Liver (tissue), 8 donors: ENCODE measurements at regions not wholly inside any gene's neighbourhood (a gene's known extent, or its start where the extent isn't known, plus 50 kb on each side); places are given as distances from the start of the nearest gene placed in this dataset.

ENCODE experiments used
- DNase-seq: peaks from one replicate; pipeline ENCODE4 v3.0.0-alpha.2; 2017; ENCODE audit warnings: low spot score
- H3K27ac ChIP-seq, 2 donors: one replicate each; pipeline ENCODE4 v1.7.0; 2013; ENCODE audit warnings: inconsistent platforms in 2 of 2, low read length in 2 of 2, control low read depth in 1 of 2, low read depth in 1 of 2, mild to moderate bottlenecking in 1 of 2
- H3K27me3 ChIP-seq, 4 donors: one replicate each; pipeline versions ENCODE4 v1.6.1 to v1.7.0; 2013; ENCODE audit warnings: low read length in 3 of 4, inconsistent platforms in 1 of 4, mild to moderate bottlenecking in 1 of 4, moderate library complexity in 1 of 4; ENCODE audit not compliant: control insufficient read depth in 4 of 4, insufficient read depth in 4 of 4
- H3K36me3 ChIP-seq, 4 donors: one replicate each; pipeline versions ENCODE4 v1.6.1 to v1.7.0; 2013; ENCODE audit warnings: low read length in 3 of 4, mild to moderate bottlenecking in 3 of 4, low read depth in 1 of 4, moderate library complexity in 1 of 4; ENCODE audit not compliant: control insufficient read depth in 4 of 4, insufficient read depth in 3 of 4
- H3K4me1 ChIP-seq, 4 donors: one replicate each; pipeline versions ENCODE4 v1.6.1 to v1.7.0; 2013; ENCODE audit warnings: low read length in 3 of 4, mild to moderate bottlenecking in 3 of 4, moderate library complexity in 1 of 4; ENCODE audit not compliant: control insufficient read depth in 4 of 4, insufficient read depth in 4 of 4
- H3K4me3 ChIP-seq, 3 donors: one replicate each; pipeline versions ENCODE4 v1.6.1 to v1.7.0; 2013; ENCODE audit warnings: low read length in 3 of 3, control low read depth in 1 of 3, low read depth in 1 of 3, mild to moderate bottlenecking in 1 of 3
- H3K9ac ChIP-seq, 2 donors: one replicate each; pipeline ENCODE4 v1.7.0; 2013; ENCODE audit warnings: low read length in 2 of 2, mild to moderate bottlenecking in 2 of 2, moderate library complexity in 2 of 2, control low read depth in 1 of 2, low read depth in 1 of 2
- H3K9me3 ChIP-seq, 4 donors: one replicate each; pipeline versions ENCODE4 v1.6.1 to v1.7.0; 2013; ENCODE audit warnings: low read length in 3 of 4; ENCODE audit not compliant: control insufficient read depth in 4 of 4
- EGR1 ChIP-seq, 2 donors: IDR thresholded peaks; 2 replicates each; pipeline ENCODE4 v1.6.1; 2016 to 2018; ENCODE audit warnings: antibody characterized with exemption in 2 of 2, low read depth in 2 of 2
- FOXA1 ChIP-seq: IDR thresholded peaks from 2 replicates; pipeline ENCODE4 v1.6.1; 2016; ENCODE audit warnings: antibody characterized with exemption
- FOXA2 ChIP-seq: IDR thresholded peaks from 2 replicates; pipeline ENCODE4 v1.6.1; 2016; ENCODE audit warnings: antibody characterized with exemption
- GABPA ChIP-seq, 2 donors: IDR thresholded peaks in 1 of 2; conservative IDR thresholded peaks in 1 of 2; 2 replicates each; pipeline ENCODE4 v1.6.1; 2016; ENCODE audit warnings: antibody characterized with exemption in 2 of 2, mild to moderate bottlenecking in 1 of 2, moderate library complexity in 1 of 2
- HNF4A ChIP-seq, 2 donors: conservative IDR thresholded peaks; 2 replicates each; pipeline ENCODE4 v1.6.1; 2016; ENCODE audit warnings: antibody characterized with exemption in 2 of 2, mild to moderate bottlenecking in 2 of 2
- HNF4G ChIP-seq: IDR thresholded peaks from 2 replicates; pipeline ENCODE4 v1.6.1; 2016; ENCODE audit warnings: antibody characterized with exemption
- JUND ChIP-seq, 2 donors: IDR thresholded peaks; 2 replicates each; pipeline ENCODE4 v1.6.1; 2016; ENCODE audit warnings: antibody characterized with exemption in 2 of 2
- NR2F2 ChIP-seq: IDR thresholded peaks from 2 replicates; pipeline ENCODE4 v1.6.1; 2016; ENCODE audit warnings: antibody characterized with exemption
- RAD21 ChIP-seq, 2 donors: IDR thresholded peaks; 2 replicates each; pipeline ENCODE4 v1.6.1; 2016; ENCODE audit warnings: antibody characterized with exemption in 2 of 2, mild to moderate bottlenecking in 2 of 2
- RXRA ChIP-seq, 2 donors: IDR thresholded peaks; 2 replicates each; pipeline ENCODE4 v1.6.1; 2017 to 2018; ENCODE audit warnings: antibody characterized with exemption in 2 of 2, mild to moderate bottlenecking in 1 of 2
- SP1 ChIP-seq: IDR thresholded peaks from 2 replicates; pipeline ENCODE4 v1.6.1; 2018; ENCODE audit warnings: antibody characterized with exemption, mild to moderate bottlenecking
- TAF1 ChIP-seq: conservative IDR thresholded peaks from 2 replicates; pipeline ENCODE4 v1.6.1; 2016; ENCODE audit warnings: antibody characterized with exemption, mild to moderate bottlenecking
- YY1 ChIP-seq: IDR thresholded peaks from 2 replicates; pipeline ENCODE4 v1.6.1; 2016; ENCODE audit warnings: antibody characterized with exemption, mild to moderate bottlenecking
- WGBS: extraction: QIAGEN DNeasy Blood & Tissue Kit; methylation state at CpG from one replicate; pipeline ENCODE4 v1.1.7; 2013; 5-methylcytosine and 5-hydroxymethylcytosine counted together
- TF ChIP-seq, protein P1 (sequence below): IDR thresholded peaks from 2 replicates; pipeline ENCODE4 v1.6.1; 2016; ENCODE audit warnings: antibody characterized with exemption
- TF ChIP-seq, protein P2 (sequence below): IDR thresholded peaks from 2 replicates; pipeline ENCODE4 v1.6.1; 2016; ENCODE audit warnings: antibody characterized with exemption
- TF ChIP-seq, protein P3 (sequence below): IDR thresholded peaks from 2 replicates; pipeline ENCODE4 v1.6.1; 2016; ENCODE audit warnings: antibody characterized with exemption
- TF ChIP-seq, protein P4 (sequence below): IDR thresholded peaks from 2 replicates; pipeline ENCODE4 v1.6.1; 2016; ENCODE audit warnings: antibody characterized with exemption, mild to moderate bottlenecking
- TF ChIP-seq, protein P5 (sequence below): fragments of 150-350 bp; IDR thresholded peaks from 2 replicates; pipeline ENCODE4 v1.5.1; 2017; ENCODE audit warnings: improper control_type of control experiment, low read depth, low read length; ENCODE audit not compliant: missing input control
- donor health status: healthy.
- donor health status: healthy.
- donor health status: healthy.
- donor health status: healthy.
- donor health status: healthy.

DNA sequence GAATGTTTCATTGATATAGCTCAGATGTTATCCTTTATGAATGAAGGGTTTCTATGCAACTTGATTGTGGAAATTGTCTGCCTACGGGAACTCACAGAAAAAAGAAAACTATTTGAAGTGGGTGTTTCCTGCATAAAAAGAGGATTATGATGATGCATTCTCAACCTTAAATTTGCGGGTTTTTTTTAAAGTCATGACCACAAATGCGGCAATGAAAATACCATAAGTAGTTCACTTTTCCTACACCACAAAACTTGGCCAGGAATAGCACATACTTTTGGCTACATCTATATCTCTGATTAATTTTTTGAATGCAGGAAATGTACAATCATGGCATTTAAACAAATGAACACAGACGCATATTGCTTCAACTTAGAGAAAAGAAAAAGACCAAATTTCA, 754.7 kb downstream of the DTWD2 start:
- Histone ChIP-seq H3K9ac (no peak overlapping the region), H3K9me3 (no peaks in the 10 kb centered on the region), H3K27me3 (no peaks in the 10 kb centered on the region), H3K27ac (no peak overlapping the region), H3K36me3 (no peaks in the 10 kb centered on the region), H3K4me3 (no peak overlapping the region), H3K4me1 (no peaks in the 10 kb centered on the region)
- 74% methylated on average over 4 of the region's 4 CpGs for WGBS
- DNase-seq: no peak
- TF ChIP-seq RXRA (IDR thresholded peaks at IDR 0.05) (no peak), FOXA1 (no peak), JUND (IDR thresholded peaks at IDR 0.05) (no peak), YY1 (no peak), TAF1 (no peak), EGR1 (IDR thresholded peaks at IDR 0.05; ENCODE audit: low read depth in 2 of 2) (no peak), NR2F2 (no peak), HNF4G (no peak), SP1 (no peak), GABPA (IDR thresholded peaks at IDR 0.05 in 1 of 2, conservative IDR thresholded peaks at IDR 0.05 in 1 of 2) (no peak), FOXA2 (no peak), RAD21 (IDR thresholded peaks at IDR 0.05) (no peak), HNF4A (conservative IDR thresholded peaks at IDR 0.05) (no peak)
- TF ChIP-seq, protein P1, sequence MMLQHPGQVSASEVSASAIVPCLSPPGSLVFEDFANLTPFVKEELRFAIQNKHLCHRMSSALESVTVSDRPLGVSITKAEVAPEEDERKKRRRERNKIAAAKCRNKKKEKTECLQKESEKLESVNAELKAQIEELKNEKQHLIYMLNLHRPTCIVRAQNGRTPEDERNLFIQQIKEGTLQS: no peak
- TF ChIP-seq, protein P2, sequence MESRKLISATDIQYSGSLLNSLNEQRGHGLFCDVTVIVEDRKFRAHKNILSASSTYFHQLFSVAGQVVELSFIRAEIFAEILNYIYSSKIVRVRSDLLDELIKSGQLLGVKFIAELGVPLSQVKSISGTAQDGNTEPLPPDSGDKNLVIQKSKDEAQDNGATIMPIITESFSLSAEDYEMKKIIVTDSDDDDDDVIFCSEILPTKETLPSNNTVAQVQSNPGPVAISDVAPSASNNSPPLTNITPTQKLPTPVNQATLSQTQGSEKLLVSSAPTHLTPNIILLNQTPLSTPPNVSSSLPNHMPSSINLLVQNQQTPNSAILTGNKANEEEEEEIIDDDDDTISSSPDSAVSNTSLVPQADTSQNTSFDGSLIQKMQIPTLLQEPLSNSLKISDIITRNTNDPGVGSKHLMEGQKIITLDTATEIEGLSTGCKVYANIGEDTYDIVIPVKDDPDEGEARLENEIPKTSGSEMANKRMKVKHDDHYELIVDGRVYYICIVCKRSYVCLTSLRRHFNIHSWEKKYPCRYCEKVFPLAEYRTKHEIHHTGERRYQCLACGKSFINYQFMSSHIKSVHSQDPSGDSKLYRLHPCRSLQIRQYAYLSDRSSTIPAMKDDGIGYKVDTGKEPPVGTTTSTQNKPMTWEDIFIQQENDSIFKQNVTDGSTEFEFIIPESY: no peak
- TF ChIP-seq, protein P3, sequence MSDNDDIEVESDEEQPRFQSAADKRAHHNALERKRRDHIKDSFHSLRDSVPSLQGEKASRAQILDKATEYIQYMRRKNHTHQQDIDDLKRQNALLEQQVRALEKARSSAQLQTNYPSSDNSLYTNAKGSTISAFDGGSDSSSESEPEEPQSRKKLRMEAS: no peak
- TF ChIP-seq, protein P4, sequence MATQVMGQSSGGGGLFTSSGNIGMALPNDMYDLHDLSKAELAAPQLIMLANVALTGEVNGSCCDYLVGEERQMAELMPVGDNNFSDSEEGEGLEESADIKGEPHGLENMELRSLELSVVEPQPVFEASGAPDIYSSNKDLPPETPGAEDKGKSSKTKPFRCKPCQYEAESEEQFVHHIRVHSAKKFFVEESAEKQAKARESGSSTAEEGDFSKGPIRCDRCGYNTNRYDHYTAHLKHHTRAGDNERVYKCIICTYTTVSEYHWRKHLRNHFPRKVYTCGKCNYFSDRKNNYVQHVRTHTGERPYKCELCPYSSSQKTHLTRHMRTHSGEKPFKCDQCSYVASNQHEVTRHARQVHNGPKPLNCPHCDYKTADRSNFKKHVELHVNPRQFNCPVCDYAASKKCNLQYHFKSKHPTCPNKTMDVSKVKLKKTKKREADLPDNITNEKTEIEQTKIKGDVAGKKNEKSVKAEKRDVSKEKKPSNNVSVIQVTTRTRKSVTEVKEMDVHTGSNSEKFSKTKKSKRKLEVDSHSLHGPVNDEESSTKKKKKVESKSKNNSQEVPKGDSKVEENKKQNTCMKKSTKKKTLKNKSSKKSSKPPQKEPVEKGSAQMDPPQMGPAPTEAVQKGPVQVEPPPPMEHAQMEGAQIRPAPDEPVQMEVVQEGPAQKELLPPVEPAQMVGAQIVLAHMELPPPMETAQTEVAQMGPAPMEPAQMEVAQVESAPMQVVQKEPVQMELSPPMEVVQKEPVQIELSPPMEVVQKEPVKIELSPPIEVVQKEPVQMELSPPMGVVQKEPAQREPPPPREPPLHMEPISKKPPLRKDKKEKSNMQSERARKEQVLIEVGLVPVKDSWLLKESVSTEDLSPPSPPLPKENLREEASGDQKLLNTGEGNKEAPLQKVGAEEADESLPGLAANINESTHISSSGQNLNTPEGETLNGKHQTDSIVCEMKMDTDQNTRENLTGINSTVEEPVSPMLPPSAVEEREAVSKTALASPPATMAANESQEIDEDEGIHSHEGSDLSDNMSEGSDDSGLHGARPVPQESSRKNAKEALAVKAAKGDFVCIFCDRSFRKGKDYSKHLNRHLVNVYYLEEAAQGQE: no peak
- TF ChIP-seq, protein P5, sequence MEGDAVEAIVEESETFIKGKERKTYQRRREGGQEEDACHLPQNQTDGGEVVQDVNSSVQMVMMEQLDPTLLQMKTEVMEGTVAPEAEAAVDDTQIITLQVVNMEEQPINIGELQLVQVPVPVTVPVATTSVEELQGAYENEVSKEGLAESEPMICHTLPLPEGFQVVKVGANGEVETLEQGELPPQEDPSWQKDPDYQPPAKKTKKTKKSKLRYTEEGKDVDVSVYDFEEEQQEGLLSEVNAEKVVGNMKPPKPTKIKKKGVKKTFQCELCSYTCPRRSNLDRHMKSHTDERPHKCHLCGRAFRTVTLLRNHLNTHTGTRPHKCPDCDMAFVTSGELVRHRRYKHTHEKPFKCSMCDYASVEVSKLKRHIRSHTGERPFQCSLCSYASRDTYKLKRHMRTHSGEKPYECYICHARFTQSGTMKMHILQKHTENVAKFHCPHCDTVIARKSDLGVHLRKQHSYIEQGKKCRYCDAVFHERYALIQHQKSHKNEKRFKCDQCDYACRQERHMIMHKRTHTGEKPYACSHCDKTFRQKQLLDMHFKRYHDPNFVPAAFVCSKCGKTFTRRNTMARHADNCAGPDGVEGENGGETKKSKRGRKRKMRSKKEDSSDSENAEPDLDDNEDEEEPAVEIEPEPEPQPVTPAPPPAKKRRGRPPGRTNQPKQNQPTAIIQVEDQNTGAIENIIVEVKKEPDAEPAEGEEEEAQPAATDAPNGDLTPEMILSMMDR: no peak
